Gastroesophageal sphincter (tissue), 3 donors: ENCODE measurements at regions not wholly inside any gene's neighbourhood (a gene's known extent, or its start where the extent isn't known, plus 50 kb on each side); places are given as distances from the start of the nearest gene placed in this dataset.

Experiments used
- CTCF ChIP-seq, 4 experiments: fragments of 200-600 bp in 2 of 4; fragments of 450-650 bp in 2 of 4; sonication (generic) in 1 of 4; IDR thresholded peaks; one replicate each; pipeline ENCODE4 v1.5.1; 2017 to 2019; ENCODE audit warnings: antibody characterized with exemption in 4 of 4, mild to moderate bottlenecking in 2 of 4, moderate library complexity in 2 of 4
- EP300 ChIP-seq: sonication (generic); formaldehyde crosslinking; IDR thresholded peaks from one replicate; pipeline ENCODE4 v1.6.1; 2017; ENCODE audit warnings: antibody characterized with exemption, mild to moderate bottlenecking
- POLR2A ChIP-seq, 2 donors: fragments of 450-650 bp; IDR thresholded peaks; one replicate each; pipeline ENCODE4 v1.6.1; 2017; ENCODE audit warnings: antibody characterized with exemption in 2 of 2, mild to moderate bottlenecking in 2 of 2, moderate library complexity in 1 of 2
- POLR2AphosphoS5 ChIP-seq: sonication (generic); formaldehyde crosslinking; IDR thresholded peaks from one replicate; pipeline ENCODE4 v1.6.1; 2017; ENCODE audit warnings: antibody characterized with exemption

- no peak for TF ChIP-seq CTCF (IDR thresholded peaks at IDR 0.05)
- TF ChIP-seq POLR2A (IDR thresholded peaks at IDR 0.05) = no peak
- no peak for TF ChIP-seq EP300
- no peak for TF ChIP-seq POLR2AphosphoS5
These were observed 442.5 kb downstream of the GLRX3 start for GRCh38 chr10:130578532-130579289.
